ENCODE measurements at regions not wholly inside any gene's neighbourhood (a gene's known extent, or its start where the extent isn't known, plus 50 kb on each side); places are given as distances from the start of the nearest gene placed in this dataset.

DNA sequence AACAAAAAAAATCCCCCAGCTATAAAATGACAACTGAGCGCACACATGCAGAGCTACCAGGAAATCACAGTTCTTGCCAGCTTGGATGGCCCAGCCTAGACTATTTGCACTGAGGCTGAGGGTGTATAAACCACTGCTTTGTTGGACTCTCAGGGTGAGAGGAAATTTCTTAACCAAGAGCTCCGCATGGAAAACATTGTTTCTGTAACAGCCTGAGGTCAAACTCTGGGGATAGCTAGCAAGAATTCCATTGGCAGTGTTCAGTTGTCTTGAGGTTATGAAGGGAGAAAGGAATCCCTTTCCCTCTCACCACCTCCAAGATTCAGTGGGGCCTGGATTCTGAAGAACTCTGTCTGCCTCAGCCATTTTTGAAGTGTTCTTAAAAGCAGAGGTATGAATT, 360.0 kb downstream of the OSTF1 start:
- TF ChIP-seq POLR2AphosphoS5 (IDR thresholded peaks at IDR 0.05; ENCODE audit: low read depth, low read length) (no peak), TAF1 (IDR thresholded peaks at IDR 0.05; ENCODE audit: borderline replicate concordance, low read depth, low read length) (no peak), POLR2A (IDR thresholded peaks at IDR 0.05; ENCODE audit: low read depth, low read length) (no peak)

All from GM12892 (cell line).